ENCODE measurements at regions not wholly inside any gene's neighbourhood (a gene's known extent, or its start where the extent isn't known, plus 50 kb on each side); places are given as distances from the start of the nearest gene placed in this dataset.

- no peak for DNase-seq (ENCODE audit: low spot score)
- TF ChIP-seq, protein P1, sequence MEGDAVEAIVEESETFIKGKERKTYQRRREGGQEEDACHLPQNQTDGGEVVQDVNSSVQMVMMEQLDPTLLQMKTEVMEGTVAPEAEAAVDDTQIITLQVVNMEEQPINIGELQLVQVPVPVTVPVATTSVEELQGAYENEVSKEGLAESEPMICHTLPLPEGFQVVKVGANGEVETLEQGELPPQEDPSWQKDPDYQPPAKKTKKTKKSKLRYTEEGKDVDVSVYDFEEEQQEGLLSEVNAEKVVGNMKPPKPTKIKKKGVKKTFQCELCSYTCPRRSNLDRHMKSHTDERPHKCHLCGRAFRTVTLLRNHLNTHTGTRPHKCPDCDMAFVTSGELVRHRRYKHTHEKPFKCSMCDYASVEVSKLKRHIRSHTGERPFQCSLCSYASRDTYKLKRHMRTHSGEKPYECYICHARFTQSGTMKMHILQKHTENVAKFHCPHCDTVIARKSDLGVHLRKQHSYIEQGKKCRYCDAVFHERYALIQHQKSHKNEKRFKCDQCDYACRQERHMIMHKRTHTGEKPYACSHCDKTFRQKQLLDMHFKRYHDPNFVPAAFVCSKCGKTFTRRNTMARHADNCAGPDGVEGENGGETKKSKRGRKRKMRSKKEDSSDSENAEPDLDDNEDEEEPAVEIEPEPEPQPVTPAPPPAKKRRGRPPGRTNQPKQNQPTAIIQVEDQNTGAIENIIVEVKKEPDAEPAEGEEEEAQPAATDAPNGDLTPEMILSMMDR (conservative IDR thresholded peaks at IDR 0.05; ENCODE audit: low read depth): no peak
- CTCF ChIA-PET: interaction anchor here (0.6 to 0.7 kb wide), 3 partner anchors 90 to 1937 kb away, joined by 3 read pairs; no protein-coding TSS in a partner anchor
- no peak overlapping the region for H3K27ac ChIP-seq
- POLR2A ChIA-PET (ENCODE audit: low non-redundant PET): interaction anchor here (0.7 kb wide), 1 partner anchor 70 kb away, joined by 3 read pairs; no protein-coding TSS in a partner anchor
Measured at GRCh38 chr5:126686451-126687126, 85.8 kb downstream of the PHAX start.

GRCh38 chr5:126692971-126693370, 84.0 kb upstream of the LMNB1 start:
- TF ChIP-seq, protein P1 (conservative IDR thresholded peaks at IDR 0.05; ENCODE audit: low read depth): no peak
- DNase-seq (ENCODE audit: low spot score): no peak
- no peak overlapping the region for H3K27ac ChIP-seq
- POLR2A ChIA-PET (ENCODE audit: low non-redundant PET): no interaction called here
- CTCF ChIA-PET: interaction anchor here (1.2 kb wide), 1 partner anchor 13 kb away, joined by 4 read pairs; no protein-coding TSS in a partner anchor

DNA sequence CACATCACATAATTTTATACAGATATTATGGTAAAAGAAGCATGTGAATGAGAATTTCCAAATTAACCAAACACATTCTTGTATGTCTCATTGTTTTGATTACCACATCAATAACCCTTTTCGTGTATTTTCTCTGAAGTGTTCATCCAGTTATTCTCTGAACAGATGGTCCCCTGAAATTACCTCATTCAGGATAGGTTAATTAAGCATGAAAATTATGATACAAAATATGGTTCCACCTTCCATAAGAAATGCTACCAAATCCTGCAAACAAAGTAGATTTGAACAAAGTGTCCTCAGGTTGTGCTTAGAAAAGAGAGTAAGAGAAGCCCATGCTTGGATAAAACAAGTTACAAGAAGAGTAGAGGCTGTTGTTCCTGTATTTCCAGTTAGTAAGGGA, 83.1 kb upstream of the LMNB1 start:
- TF ChIP-seq, protein P1 (conservative IDR thresholded peaks at IDR 0.05; ENCODE audit: low read depth): no peak
- ChIA-PET CTCF (no interaction called here), POLR2A (ENCODE audit: low non-redundant PET) (no interaction called here)
- no peak overlapping the region for H3K27ac ChIP-seq
- DNase-seq (ENCODE audit: low spot score): no peak

DNA sequence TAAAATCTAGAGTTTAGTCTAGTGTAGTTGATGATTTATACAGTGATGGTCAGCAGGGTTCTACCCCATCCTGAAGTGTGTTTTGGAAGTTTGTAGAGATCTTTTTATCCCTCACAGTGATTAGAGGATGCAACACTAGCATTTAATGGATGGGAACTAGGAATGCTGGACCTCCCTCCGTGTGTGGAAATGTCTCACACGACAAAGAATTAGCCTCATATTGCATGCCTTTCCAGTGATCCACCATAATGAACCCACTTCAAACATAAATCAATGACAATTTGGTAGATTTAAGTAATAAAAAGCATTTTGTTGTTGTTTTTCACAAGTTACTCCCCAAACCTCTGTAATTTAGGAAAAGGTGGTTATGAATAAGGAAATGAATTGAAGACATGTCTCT, 82.5 kb upstream of the LMNB1 start:
- DNase-seq (ENCODE audit: low spot score): no peak
- TF ChIP-seq, protein P1 (conservative IDR thresholded peaks at IDR 0.05; ENCODE audit: low read depth): no peak
- POLR2A ChIA-PET (ENCODE audit: low non-redundant PET): no interaction called here
- CTCF ChIA-PET: no interaction called here
- H3K27ac ChIP-seq: no peak overlapping the region

- CTCF ChIA-PET: interaction anchor here (0.9 kb wide), 1 partner anchor 19 kb away, joined by 4 read pairs; no protein-coding TSS in a partner anchor
- H3K27ac ChIP-seq: no peak overlapping the region
- TF ChIP-seq, protein P1 (conservative IDR thresholded peaks at IDR 0.05; ENCODE audit: low read depth): no peak
- POLR2A ChIA-PET (ENCODE audit: low non-redundant PET): no interaction called here
- DNase-seq (ENCODE audit: low spot score): no peak
Measured at GRCh38 chr5:126695091-126695490, 81.8 kb upstream of the LMNB1 start.

DNA sequence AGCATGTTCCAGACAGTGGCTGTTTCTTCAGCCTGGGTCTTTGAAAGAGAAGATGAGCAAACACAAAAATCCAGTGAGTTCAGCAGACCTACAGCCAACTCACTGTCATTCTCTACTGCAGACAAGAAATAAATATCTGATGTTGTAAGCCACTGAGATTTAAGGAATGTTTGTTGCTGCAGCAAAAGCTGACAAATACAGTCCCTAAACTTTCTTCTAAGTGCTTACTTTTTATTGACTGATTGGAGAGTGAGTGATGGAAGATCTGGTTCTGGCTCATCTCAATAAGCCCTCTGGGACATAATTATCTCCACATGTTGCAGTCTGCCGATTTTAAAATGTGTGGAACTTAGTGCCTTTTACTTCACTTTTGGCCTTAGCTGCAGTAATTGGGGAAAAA, 69.9 kb upstream of the LMNB1 start:
- TF ChIP-seq, protein P1 (conservative IDR thresholded peaks at IDR 0.05; ENCODE audit: low read depth): no peak
- POLR2A ChIA-PET (ENCODE audit: low non-redundant PET): no interaction called here
- H3K27ac ChIP-seq: no peak overlapping the region
- CTCF ChIA-PET: no interaction called here
- DNase-seq (ENCODE audit: low spot score): no peak

All from RWPE1 (cell line).